ENCODE measurements at regions not wholly inside any gene's neighbourhood (a gene's known extent, or its start where the extent isn't known, plus 50 kb on each side); places are given as distances from the start of the nearest gene placed in this dataset.
"Not testable (repeated sequence)": the region's sequence is repeated elsewhere in the genome, so short reads cannot be mapped to it uniquely, and the experiment has no call there.

GRCh38 chr4:103415801-103416200 is 217.7 kb upstream of the CENPE start:
- no peak overlapping the region for H3K27ac ChIP-seq (ENCODE audit: low read depth, low read length)
- no peaks in the 10 kb centered on the region for H3K27me3 ChIP-seq (ENCODE audit: control insufficient read depth, insufficient read depth, low read length)
- H3K9me3 ChIP-seq (ENCODE audit: control insufficient read depth, insufficient read depth, low read length): peaks cover 13% of the 10 kb centered on the region
- no peaks in the 10 kb centered on the region for H3K36me3 ChIP-seq (ENCODE audit: control insufficient read depth, insufficient read depth, low read length)
- 0 out of 2 replicates have a peak, but pooled peaks cover 4% of the 10 kb centered on the region for H3K4me1 ChIP-seq (ENCODE audit: control insufficient read depth, insufficient read depth, low read length)
- H3K9ac ChIP-seq (ENCODE audit: low read depth, low read length): no peak overlapping the region
- H3K4me3 ChIP-seq (ENCODE audit: low read depth, low read length): no peak overlapping the region

- H3K27ac ChIP-seq (ENCODE audit: low read depth, low read length); H3K27me3 ChIP-seq (ENCODE audit: control insufficient read depth, insufficient read depth, low read length); H3K4me3 ChIP-seq (ENCODE audit: low read depth, low read length); H3K9ac ChIP-seq (ENCODE audit: low read depth, low read length); H3K4me1 ChIP-seq (ENCODE audit: control insufficient read depth, insufficient read depth, low read length); H3K36me3 ChIP-seq (ENCODE audit: control insufficient read depth, insufficient read depth, low read length); H3K9me3 ChIP-seq (ENCODE audit: control insufficient read depth, insufficient read depth, low read length): not testable (repeated sequence)
These were observed 214.5 kb upstream of the CENPE start for GRCh38 chr4:103412646-103413045.

- Histone ChIP-seq H3K9ac (ENCODE audit: low read depth, low read length) (no peak overlapping the region), H3K27ac (ENCODE audit: low read depth, low read length) (no peak overlapping the region), H3K9me3 (ENCODE audit: control insufficient read depth, insufficient read depth, low read length) (no peaks in the 10 kb centered on the region), H3K27me3 (ENCODE audit: control insufficient read depth, insufficient read depth, low read length) (no peaks in the 10 kb centered on the region), H3K4me3 (ENCODE audit: low read depth, low read length) (no peak overlapping the region), H3K4me1 (ENCODE audit: control insufficient read depth, insufficient read depth, low read length) (0 out of 2 replicates have a peak, but pooled peaks cover 4% of the 10 kb centered on the region), H3K36me3 (ENCODE audit: control insufficient read depth, insufficient read depth, low read length) (no peaks in the 10 kb centered on the region)
These were observed 212.2 kb upstream of the CENPE start for GRCh38 chr4:103410386-103410785.

GRCh38 chr4:103405415-103405814 is 207.3 kb upstream of the CENPE start:
- no peak overlapping the region for H3K27ac ChIP-seq (ENCODE audit: low read depth, low read length)
- H3K27me3 ChIP-seq (ENCODE audit: control insufficient read depth, insufficient read depth, low read length): no peaks in the 10 kb centered on the region
- H3K36me3 ChIP-seq (ENCODE audit: control insufficient read depth, insufficient read depth, low read length): no peaks in the 10 kb centered on the region
- H3K9ac ChIP-seq (ENCODE audit: low read depth, low read length): no peak overlapping the region
- H3K4me3 ChIP-seq (ENCODE audit: low read depth, low read length): no peak overlapping the region
- H3K9me3 ChIP-seq (ENCODE audit: control insufficient read depth, insufficient read depth, low read length): no peaks in the 10 kb centered on the region
- no peaks in the 10 kb centered on the region for H3K4me1 ChIP-seq (ENCODE audit: control insufficient read depth, insufficient read depth, low read length)

GRCh38 chr4:103403619-103404018 is 205.5 kb upstream of the CENPE start:
- Histone ChIP-seq H3K4me1 (ENCODE audit: control insufficient read depth, insufficient read depth, low read length) (no peaks in the 10 kb centered on the region), H3K4me3 (ENCODE audit: low read depth, low read length) (no peak overlapping the region), H3K27ac (ENCODE audit: low read depth, low read length) (no peak overlapping the region), H3K36me3 (ENCODE audit: control insufficient read depth, insufficient read depth, low read length) (no peaks in the 10 kb centered on the region), H3K27me3 (ENCODE audit: control insufficient read depth, insufficient read depth, low read length) (no peaks in the 10 kb centered on the region), H3K9ac (ENCODE audit: low read depth, low read length) (no peak overlapping the region), H3K9me3 (ENCODE audit: control insufficient read depth, insufficient read depth, low read length) (no peaks in the 10 kb centered on the region)

GRCh38 chr4:103402198-103402597 is 204.1 kb upstream of the CENPE start:
- no peak overlapping the region for H3K27ac ChIP-seq (ENCODE audit: low read depth, low read length)
- H3K9me3 ChIP-seq (ENCODE audit: control insufficient read depth, insufficient read depth, low read length): no peaks in the 10 kb centered on the region
- H3K27me3 ChIP-seq (ENCODE audit: control insufficient read depth, insufficient read depth, low read length): no peaks in the 10 kb centered on the region
- no peak overlapping the region for H3K9ac ChIP-seq (ENCODE audit: low read depth, low read length)
- no peaks in the 10 kb centered on the region for H3K4me1 ChIP-seq (ENCODE audit: control insufficient read depth, insufficient read depth, low read length)
- no peak overlapping the region for H3K4me3 ChIP-seq (ENCODE audit: low read depth, low read length)
- no peaks in the 10 kb centered on the region for H3K36me3 ChIP-seq (ENCODE audit: control insufficient read depth, insufficient read depth, low read length)

GRCh38 chr4:103400405-103400804 is 202.3 kb upstream of the CENPE start:
- no peaks in the 10 kb centered on the region for H3K4me1 ChIP-seq (ENCODE audit: control insufficient read depth, insufficient read depth, low read length)
- H3K36me3 ChIP-seq (ENCODE audit: control insufficient read depth, insufficient read depth, low read length): no peaks in the 10 kb centered on the region
- no peaks in the 10 kb centered on the region for H3K9me3 ChIP-seq (ENCODE audit: control insufficient read depth, insufficient read depth, low read length)
- no peak overlapping the region for H3K4me3 ChIP-seq (ENCODE audit: low read depth, low read length)
- no peaks in the 10 kb centered on the region for H3K27me3 ChIP-seq (ENCODE audit: control insufficient read depth, insufficient read depth, low read length)
- no peak overlapping the region for H3K27ac ChIP-seq (ENCODE audit: low read depth, low read length)
- no peak overlapping the region for H3K9ac ChIP-seq (ENCODE audit: low read depth, low read length)

- H3K36me3 ChIP-seq (ENCODE audit: control insufficient read depth, insufficient read depth, low read length): no peaks in the 10 kb centered on the region
These were observed 199.4 kb upstream of the CENPE start for GRCh38 chr4:103397541-103397940.

GRCh38 chr4:103387508-103388011 is 189.4 kb upstream of the CENPE start:
- H3K4me3 ChIP-seq (ENCODE audit: low read depth, low read length); H3K9ac ChIP-seq (ENCODE audit: low read depth, low read length); H3K4me1 ChIP-seq (ENCODE audit: control insufficient read depth, insufficient read depth, low read length); H3K36me3 ChIP-seq (ENCODE audit: control insufficient read depth, insufficient read depth, low read length); H3K9me3 ChIP-seq (ENCODE audit: control insufficient read depth, insufficient read depth, low read length); H3K27me3 ChIP-seq (ENCODE audit: control insufficient read depth, insufficient read depth, low read length); H3K27ac ChIP-seq (ENCODE audit: low read depth, low read length): not testable (repeated sequence)

More at GRCh38 chr4:103397541-103397940, 199.4 kb upstream of the CENPE start:
- H3K27ac ChIP-seq (ENCODE audit: low read depth, low read length): no peak overlapping the region
- no peaks in the 10 kb centered on the region for H3K9me3 ChIP-seq (ENCODE audit: control insufficient read depth, insufficient read depth, low read length)
- H3K27me3 ChIP-seq (ENCODE audit: control insufficient read depth, insufficient read depth, low read length): no peaks in the 10 kb centered on the region
- H3K4me3 ChIP-seq (ENCODE audit: low read depth, low read length): no peak overlapping the region
- H3K9ac ChIP-seq (ENCODE audit: low read depth, low read length): no peak overlapping the region
- H3K4me1 ChIP-seq (ENCODE audit: control insufficient read depth, insufficient read depth, low read length): no peaks in the 10 kb centered on the region

- not testable (repeated sequence) for H3K36me3 ChIP-seq (ENCODE audit: control insufficient read depth, insufficient read depth, low read length); H3K27ac ChIP-seq (ENCODE audit: low read depth, low read length); H3K4me3 ChIP-seq (ENCODE audit: low read depth, low read length); H3K27me3 ChIP-seq (ENCODE audit: control insufficient read depth, insufficient read depth, low read length); H3K4me1 ChIP-seq (ENCODE audit: control insufficient read depth, insufficient read depth, low read length); H3K9ac ChIP-seq (ENCODE audit: low read depth, low read length); H3K9me3 ChIP-seq (ENCODE audit: control insufficient read depth, insufficient read depth, low read length)
These were observed 187.4 kb upstream of the CENPE start for GRCh38 chr4:103385565-103385964.

- H3K4me1 ChIP-seq (ENCODE audit: control insufficient read depth, insufficient read depth, low read length): peaks cover 32% of the 10 kb centered on the region
- H3K4me3 ChIP-seq (ENCODE audit: low read depth, low read length): no peak overlapping the region
- H3K27me3 ChIP-seq (ENCODE audit: control insufficient read depth, insufficient read depth, low read length): no peaks in the 10 kb centered on the region; the same call in 1 of the 2 replicates
- H3K27ac ChIP-seq (ENCODE audit: low read depth, low read length): peak overlapping the region; percentile 73
- no peaks in the 10 kb centered on the region for H3K36me3 ChIP-seq (ENCODE audit: control insufficient read depth, insufficient read depth, low read length)
- no peak overlapping the region for H3K9ac ChIP-seq (ENCODE audit: low read depth, low read length)
- H3K9me3 ChIP-seq (ENCODE audit: control insufficient read depth, insufficient read depth, low read length): no peaks in the 10 kb centered on the region
These were observed 177.1 kb upstream of the CENPE start for GRCh38 chr4:103375278-103375677.

GRCh38 chr4:103374758-103375157 is 176.6 kb upstream of the CENPE start:
- no peaks in the 10 kb centered on the region for H3K9me3 ChIP-seq (ENCODE audit: control insufficient read depth, insufficient read depth, low read length)
- peaks cover 32% of the 10 kb centered on the region for H3K4me1 ChIP-seq (ENCODE audit: control insufficient read depth, insufficient read depth, low read length)
- H3K27ac ChIP-seq (ENCODE audit: low read depth, low read length): peak overlapping the region; percentile 73
- H3K9ac ChIP-seq (ENCODE audit: low read depth, low read length): no peak overlapping the region
- H3K36me3 ChIP-seq (ENCODE audit: control insufficient read depth, insufficient read depth, low read length): no peaks in the 10 kb centered on the region
- H3K4me3 ChIP-seq (ENCODE audit: low read depth, low read length): no peak overlapping the region
- no peaks in the 10 kb centered on the region; the same call in 1 of the 2 replicates for H3K27me3 ChIP-seq (ENCODE audit: control insufficient read depth, insufficient read depth, low read length)
